GM18870 (cell line): ENCODE measurements at regions not wholly inside any gene's neighbourhood (a gene's known extent, or its start where the extent isn't known, plus 50 kb on each side); places are given as distances from the start of the nearest gene placed in this dataset.

ENCODE experiments used
- ATAC-seq: cut with Tn5 transposase; IDR thresholded peaks from one replicate; pipeline ENCODE4 v1.9.1; 2021; ENCODE audit warnings: moderate library complexity; ENCODE audit not compliant: unreplicated experiment

GRCh38 chr1:60987904-60988303 lies 94.5 kb upstream of the NFIA start:
- no peak for ATAC-seq

- ATAC-seq: no peak
Observed at GRCh38 chr1:60984062-60984799, 98.1 kb upstream of the NFIA start.

GRCh38 chr1:60983701-60984061 lies 98.7 kb upstream of the NFIA start:
- ATAC-seq: no peak

- no peak for ATAC-seq
Observed at GRCh38 chr1:60982539-60982938, 99.8 kb upstream of the NFIA start.

GRCh38 chr1:60981357-60981756 lies 101.0 kb upstream of the NFIA start:
- no peak for ATAC-seq

- ATAC-seq: peak; percentile 76
Observed at GRCh38 chr1:60978421-60979357, 103.7 kb upstream of the NFIA start.

- no peak for ATAC-seq
Observed at GRCh38 chr1:60977661-60978060, 104.7 kb upstream of the NFIA start.

GRCh38 chr1:60974524-60975372 lies 107.6 kb upstream of the NFIA start:
- ATAC-seq: no peak

- ATAC-seq: no peak
Observed at GRCh38 chr1:60973668-60974067, 108.7 kb upstream of the NFIA start.

- ATAC-seq: no peak
Observed at GRCh38 chr1:60972841-60973364, 109.5 kb upstream of the NFIA start.

GRCh38 chr1:60971330-60971729 lies 111.0 kb upstream of the NFIA start:
- no peak for ATAC-seq

GRCh38 chr1:60969971-60970509 lies 112.3 kb upstream of the NFIA start:
- no peak for ATAC-seq

GRCh38 chr1:60965280-60965854 lies 117.0 kb upstream of the NFIA start:
- ATAC-seq: no peak

GRCh38 chr1:60963167-60963940 lies 119.0 kb upstream of the NFIA start:
- no peak for ATAC-seq

- ATAC-seq: no peak
Observed at GRCh38 chr1:60960891-60961461, 121.4 kb upstream of the NFIA start.

- ATAC-seq: no peak
Observed at GRCh38 chr1:60959701-60960100, 122.7 kb upstream of the NFIA start.

- ATAC-seq: no peak
Observed at GRCh38 chr1:60958001-60958400, 124.4 kb upstream of the NFIA start.

- no peak for ATAC-seq
Observed at GRCh38 chr1:60956520-60956919, 125.8 kb upstream of the NFIA start.

- ATAC-seq: no peak
Observed at GRCh38 chr1:60952612-60953111, 129.7 kb upstream of the NFIA start.
